Left ventricle myocardium inferior (tissue), 1 donor: ENCODE measurements at regions not wholly inside any gene's neighbourhood (a gene's known extent, or its start where the extent isn't known, plus 50 kb on each side); places are given as distances from the start of the nearest gene placed in this dataset.
"Not testable (repeated sequence)": the region's sequence is repeated elsewhere in the genome, so short reads cannot be mapped to it uniquely, and the experiment has no call there.

ENCODE experiments used
- DNase-seq: peaks from one replicate; pipeline ENCODE4 v3.0.0-alpha.2; 2020
- H3K27ac ChIP-seq: fragments of 200-600 bp; replicated peaks from 2 replicates; pipeline ENCODE4 v1.8.0; 2021
- H3K27me3 ChIP-seq: fragments of 200-600 bp; 2 replicates; pipeline ENCODE4 v1.8.0; 2021; ENCODE audit warnings: low read depth
- H3K36me3 ChIP-seq: fragments of 200-600 bp; 2 replicates; pipeline ENCODE4 v1.8.0; 2021
- H3K4me1 ChIP-seq: fragments of 200-600 bp; 2 replicates; pipeline ENCODE4 v1.8.0; 2021
- H3K4me3 ChIP-seq: fragments of 200-600 bp; 2 replicates; pipeline ENCODE4 v1.8.0; 2021; ENCODE audit warnings: mild to moderate bottlenecking, moderate library complexity
- H3K9me3 ChIP-seq: fragments of 200-600 bp; replicated peaks from 2 replicates; pipeline ENCODE4 v1.8.0; 2021
- intact Hi-C: fragments of 100-400 bp; cut with micrococcal nuclease; formaldehyde crosslinking; loops from one replicate; pipeline ENCODE4 v1.11.0; 2022
- TF ChIP-seq, protein P1 (sequence below): fragments of 200-600 bp; IDR thresholded peaks from 2 replicates; pipeline ENCODE4 v1.8.0; 2021; ENCODE audit warnings: antibody characterized with exemption, mild to moderate bottlenecking, borderline replicate concordance
- donor health status: DM: no; HTN: yes; CAD: no; lungs with severe emphysema.

DNA sequence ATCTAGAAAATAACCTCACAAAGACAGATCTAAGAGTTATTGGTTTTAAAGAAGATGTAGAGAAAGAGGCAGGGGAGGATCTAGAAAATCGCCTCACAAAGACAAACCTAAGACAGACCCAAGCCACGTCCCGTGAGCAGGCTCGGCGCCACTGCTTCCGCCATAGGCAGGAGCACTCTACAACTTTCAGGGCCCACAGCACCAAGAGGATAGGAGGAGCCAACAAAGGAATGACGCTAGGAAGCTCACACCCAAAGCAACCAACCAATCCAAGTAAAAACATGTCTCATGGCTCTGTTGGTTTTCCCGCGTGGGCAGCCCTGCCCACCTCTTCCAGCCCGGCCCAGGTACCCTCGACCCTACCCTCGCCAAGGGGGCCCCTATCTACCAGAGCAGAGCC lies 4167.4 kb upstream of the OR11H1 start:
- Histone ChIP-seq H3K36me3 (no peaks in the 10 kb centered on the region), H3K4me1 (no peaks in the 10 kb centered on the region), H3K4me3 (no peak overlapping the region), H3K27ac (no peak overlapping the region), H3K9me3 (peaks cover 63% of the 10 kb centered on the region), H3K27me3 (peaks cover 5% of the 10 kb centered on the region)
- DNase-seq = no peak
- TF ChIP-seq, protein P1, sequence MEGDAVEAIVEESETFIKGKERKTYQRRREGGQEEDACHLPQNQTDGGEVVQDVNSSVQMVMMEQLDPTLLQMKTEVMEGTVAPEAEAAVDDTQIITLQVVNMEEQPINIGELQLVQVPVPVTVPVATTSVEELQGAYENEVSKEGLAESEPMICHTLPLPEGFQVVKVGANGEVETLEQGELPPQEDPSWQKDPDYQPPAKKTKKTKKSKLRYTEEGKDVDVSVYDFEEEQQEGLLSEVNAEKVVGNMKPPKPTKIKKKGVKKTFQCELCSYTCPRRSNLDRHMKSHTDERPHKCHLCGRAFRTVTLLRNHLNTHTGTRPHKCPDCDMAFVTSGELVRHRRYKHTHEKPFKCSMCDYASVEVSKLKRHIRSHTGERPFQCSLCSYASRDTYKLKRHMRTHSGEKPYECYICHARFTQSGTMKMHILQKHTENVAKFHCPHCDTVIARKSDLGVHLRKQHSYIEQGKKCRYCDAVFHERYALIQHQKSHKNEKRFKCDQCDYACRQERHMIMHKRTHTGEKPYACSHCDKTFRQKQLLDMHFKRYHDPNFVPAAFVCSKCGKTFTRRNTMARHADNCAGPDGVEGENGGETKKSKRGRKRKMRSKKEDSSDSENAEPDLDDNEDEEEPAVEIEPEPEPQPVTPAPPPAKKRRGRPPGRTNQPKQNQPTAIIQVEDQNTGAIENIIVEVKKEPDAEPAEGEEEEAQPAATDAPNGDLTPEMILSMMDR = no peak
- intact Hi-C loops = no loop called here

DNA sequence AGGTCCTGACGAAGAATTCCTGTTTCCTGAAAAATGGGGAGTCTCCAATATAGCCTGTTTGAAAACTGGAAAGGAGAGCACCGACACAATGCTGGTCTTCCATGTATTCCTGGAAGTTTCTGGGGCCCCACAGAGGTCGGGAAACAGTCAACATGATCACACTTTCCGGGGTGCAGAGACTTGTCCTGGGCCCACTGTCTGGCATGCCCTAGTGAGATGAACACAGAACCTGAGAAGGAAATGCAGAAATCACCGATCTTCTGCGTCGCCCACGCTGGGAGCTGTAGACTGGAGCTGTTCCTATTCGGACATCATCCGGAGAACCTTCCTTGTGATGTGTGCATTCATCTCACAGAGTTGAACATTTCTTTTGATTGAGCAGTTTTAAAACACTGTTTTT lies 4166.5 kb upstream of the OR11H1 start:
- DNase-seq = not testable (repeated sequence)

DNA sequence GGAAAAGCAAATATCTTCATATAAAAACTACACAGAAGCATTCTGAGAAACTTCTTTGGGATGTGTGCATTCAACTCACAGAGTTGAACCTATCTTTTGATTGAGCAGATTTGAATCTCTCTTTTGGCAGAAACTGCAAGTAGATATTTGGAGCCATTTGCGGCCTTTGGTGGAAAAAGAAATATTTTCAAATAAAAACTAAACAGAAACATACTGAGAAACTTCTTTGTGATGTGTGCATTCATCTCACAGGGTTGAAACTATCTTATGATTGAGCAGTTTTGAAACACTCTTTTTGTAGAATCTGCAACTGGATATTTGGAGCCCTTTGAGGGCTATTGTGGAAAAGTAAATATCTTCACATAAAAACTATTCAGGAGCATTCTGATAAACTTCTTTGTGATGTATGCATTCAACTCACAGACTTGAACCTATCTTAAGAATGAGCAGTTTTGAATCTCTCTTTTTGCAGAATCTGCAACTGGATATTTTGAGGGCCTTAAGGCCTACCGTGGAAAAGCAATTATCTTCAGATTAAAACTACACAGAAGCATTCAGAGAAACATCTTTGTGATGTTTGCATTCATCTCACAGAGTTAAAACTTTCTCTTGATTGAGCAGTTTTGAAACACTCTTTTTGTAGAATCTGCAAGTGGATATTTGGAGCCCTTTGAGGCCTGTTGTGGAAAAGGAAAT lies 4158.2 kb upstream of the OR11H1 start:
- H3K4me3 ChIP-seq, intact Hi-C loops, H3K27ac ChIP-seq, H3K27me3 ChIP-seq, DNase-seq, H3K36me3 ChIP-seq, H3K4me1 ChIP-seq: not testable (repeated sequence)
- peaks cover 29% of the 10 kb centered on the region for H3K9me3 ChIP-seq

More for the DNA sequence above, 4166.5 kb upstream of the OR11H1 start:
- H3K27me3 ChIP-seq, H3K27ac ChIP-seq, H3K4me1 ChIP-seq, H3K36me3 ChIP-seq, intact Hi-C loops, H3K4me3 ChIP-seq: not testable (repeated sequence)
- H3K9me3 ChIP-seq = peaks cover 64% of the 10 kb centered on the region

DNA sequence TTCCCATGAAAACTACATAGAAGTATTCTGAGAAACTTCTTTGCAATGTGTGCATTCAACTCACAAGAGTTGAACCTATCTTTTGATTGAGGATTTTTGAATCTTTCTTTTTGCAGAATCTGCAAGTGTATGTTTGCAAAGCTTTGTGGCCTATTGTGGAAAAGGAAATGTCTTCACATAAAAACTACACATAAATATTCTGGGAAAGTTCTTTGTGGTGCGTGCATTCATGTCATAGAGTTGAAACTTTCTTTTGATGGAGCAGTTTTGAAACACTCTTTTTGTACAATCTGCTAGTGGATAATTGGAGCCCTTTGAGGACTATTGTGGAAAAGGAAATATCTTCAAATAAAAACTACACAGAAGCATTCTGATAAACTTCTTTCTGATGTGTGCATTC lies 4157.7 kb upstream of the OR11H1 start:
- intact Hi-C loops, H3K36me3 ChIP-seq, H3K27me3 ChIP-seq, DNase-seq, H3K27ac ChIP-seq, H3K4me3 ChIP-seq, H3K4me1 ChIP-seq: not testable (repeated sequence)
- H3K9me3 ChIP-seq = peaks cover 29% of the 10 kb centered on the region
